ENCODE measurements at regions not wholly inside any gene's neighbourhood (a gene's known extent, or its start where the extent isn't known, plus 50 kb on each side); places are given as distances from the start of the nearest gene placed in this dataset.

DNA sequence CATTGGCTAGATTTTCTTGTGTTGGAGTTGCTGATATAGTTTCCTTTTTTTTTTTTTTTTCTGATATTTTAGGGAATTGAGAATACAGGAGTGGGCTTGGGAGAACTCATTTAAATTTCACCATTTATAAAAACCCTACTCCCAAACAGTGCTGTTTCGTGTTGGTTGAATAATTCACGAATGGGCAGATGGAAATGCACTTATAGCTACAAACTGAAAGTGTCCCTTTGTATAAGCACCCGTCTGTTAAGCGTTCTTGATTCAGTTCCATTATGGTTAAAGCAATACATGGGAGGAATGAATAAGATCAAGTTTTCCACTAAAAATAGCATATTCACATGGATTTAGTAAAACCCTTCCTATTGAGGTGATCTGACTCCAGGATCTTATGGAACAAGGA, 122.2 kb upstream of the ARG1 start:
- TF ChIP-seq, protein P1, sequence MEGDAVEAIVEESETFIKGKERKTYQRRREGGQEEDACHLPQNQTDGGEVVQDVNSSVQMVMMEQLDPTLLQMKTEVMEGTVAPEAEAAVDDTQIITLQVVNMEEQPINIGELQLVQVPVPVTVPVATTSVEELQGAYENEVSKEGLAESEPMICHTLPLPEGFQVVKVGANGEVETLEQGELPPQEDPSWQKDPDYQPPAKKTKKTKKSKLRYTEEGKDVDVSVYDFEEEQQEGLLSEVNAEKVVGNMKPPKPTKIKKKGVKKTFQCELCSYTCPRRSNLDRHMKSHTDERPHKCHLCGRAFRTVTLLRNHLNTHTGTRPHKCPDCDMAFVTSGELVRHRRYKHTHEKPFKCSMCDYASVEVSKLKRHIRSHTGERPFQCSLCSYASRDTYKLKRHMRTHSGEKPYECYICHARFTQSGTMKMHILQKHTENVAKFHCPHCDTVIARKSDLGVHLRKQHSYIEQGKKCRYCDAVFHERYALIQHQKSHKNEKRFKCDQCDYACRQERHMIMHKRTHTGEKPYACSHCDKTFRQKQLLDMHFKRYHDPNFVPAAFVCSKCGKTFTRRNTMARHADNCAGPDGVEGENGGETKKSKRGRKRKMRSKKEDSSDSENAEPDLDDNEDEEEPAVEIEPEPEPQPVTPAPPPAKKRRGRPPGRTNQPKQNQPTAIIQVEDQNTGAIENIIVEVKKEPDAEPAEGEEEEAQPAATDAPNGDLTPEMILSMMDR (IDR thresholded peaks at IDR 0.05) = no peak
- TF ChIP-seq POLR2A (IDR thresholded peaks at IDR 0.05; ENCODE audit: low read length) (no peak), TP53 (CRISPR knock-in tag; IDR thresholded peaks at IDR 0.05) (no peak), PBX3 (IDR thresholded peaks at IDR 0.05) (no peak), CBX2 (IDR thresholded peaks at IDR 0.05; ENCODE audit: borderline replicate concordance, low read depth) (no peak), HOXA7 (CRISPR knock-in tag; IDR thresholded peaks at IDR 0.05) (no peak), NR3C1 (IDR thresholded peaks at IDR 0.05) (no peak), ZFP36 (IDR thresholded peaks at IDR 0.05; ENCODE audit: borderline replicate concordance, partially characterized antibody) (no peak)

Measured in A549 (cell line).